HG02981 (cell line): ENCODE measurements at regions not wholly inside any gene's neighbourhood (a gene's known extent, or its start where the extent isn't known, plus 50 kb on each side); places are given as distances from the start of the nearest gene placed in this dataset.
A peak's percentile ranks its signal among the peaks of the same experiment; 100 is the strongest.

Source experiments
- ATAC-seq: cut with Tn5 transposase; IDR thresholded peaks from one replicate; pipeline ENCODE4 v1.9.1; 2021; ENCODE audit warnings: mild to moderate bottlenecking, moderate library complexity; ENCODE audit not compliant: unreplicated experiment

GRCh38 chr4:45368832-45369231 is 642.5 kb upstream of the GNPDA2 start:
- ATAC-seq, result no peak

GRCh38 chr4:45363931-45364330 is 637.6 kb upstream of the GNPDA2 start:
- no peak for ATAC-seq

- ATAC-seq, result no peak
Observed at GRCh38 chr4:45358573-45359506, 632.5 kb upstream of the GNPDA2 start.

- ATAC-seq, result no peak
Observed at GRCh38 chr4:45353161-45353560, 626.8 kb upstream of the GNPDA2 start.

GRCh38 chr4:45350438-45350837 is 624.1 kb upstream of the GNPDA2 start:
- peak; percentile 89 for ATAC-seq

- no peak for ATAC-seq
Observed at GRCh38 chr4:45349859-45350258, 623.5 kb upstream of the GNPDA2 start.

- ATAC-seq, result no peak
Observed at GRCh38 chr4:45346816-45347435, 620.6 kb upstream of the GNPDA2 start.

- no peak for ATAC-seq
Observed at GRCh38 chr4:45345558-45345957, 619.2 kb upstream of the GNPDA2 start.

- no peak for ATAC-seq
Observed at GRCh38 chr4:45331802-45332201, 605.4 kb upstream of the GNPDA2 start.

- ATAC-seq, result no peak
Observed at GRCh38 chr4:45327544-45327943, 601.2 kb upstream of the GNPDA2 start.

GRCh38 chr4:45324455-45325417 is 598.4 kb upstream of the GNPDA2 start:
- ATAC-seq, result no peak

GRCh38 chr4:45323453-45324058 is 597.2 kb upstream of the GNPDA2 start:
- ATAC-seq, result no peak

GRCh38 chr4:45317739-45318138 is 591.4 kb upstream of the GNPDA2 start:
- ATAC-seq, result no peak

- no peak for ATAC-seq
Observed at GRCh38 chr4:45317276-45317675, 590.9 kb upstream of the GNPDA2 start.

GRCh38 chr4:45316257-45316656 is 589.9 kb upstream of the GNPDA2 start:
- ATAC-seq, result no peak

- no peak for ATAC-seq
Observed at GRCh38 chr4:45302828-45303227, 576.5 kb upstream of the GNPDA2 start.

- no peak for ATAC-seq
Observed at GRCh38 chr4:45294464-45294863, 568.1 kb upstream of the GNPDA2 start.

- ATAC-seq, result no peak
Observed at GRCh38 chr4:45293335-45293734, 567.0 kb upstream of the GNPDA2 start.

GRCh38 chr4:45292844-45293243 is 566.5 kb upstream of the GNPDA2 start:
- ATAC-seq, result no peak

GRCh38 chr4:45284400-45285085 is 558.2 kb upstream of the GNPDA2 start:
- no peak for ATAC-seq
